IMR-90 (cell line): ENCODE measurements at regions not wholly inside any gene's neighbourhood (a gene's known extent, or its start where the extent isn't known, plus 50 kb on each side); places are given as distances from the start of the nearest gene placed in this dataset.

Experiments
- CEBPB ChIP-seq: IDR thresholded peaks from 2 replicates; pipeline ENCODE4 v1.6.1; 2012; ENCODE audit warnings: low read depth, low read length, improper control_type of control experiment
- CHD1 ChIP-seq: IDR thresholded peaks from 2 replicates; pipeline ENCODE4 v1.6.1; 2012; ENCODE audit warnings: low read depth, low read length, improper control_type of control experiment
- CTCF ChIP-seq: conservative IDR thresholded peaks from 2 replicates; pipeline ENCODE4 v1.5.1; 2012; ENCODE audit warnings: mild to moderate bottlenecking, low read depth, low read length, improper control_type of control experiment
- NFE2L2 ChIP-seq: fragments of 150-350 bp; IDR thresholded peaks from 2 replicates; pipeline ENCODE4 v1.6.1; 2016; ENCODE audit warnings: low read depth, mild to moderate bottlenecking, low read length
- POLR2A ChIP-seq: IDR thresholded peaks from 2 replicates; pipeline ENCODE4 v1.6.1; 2012; ENCODE audit warnings: mild to moderate bottlenecking, low read depth, low read length
- RAD21 ChIP-seq: IDR thresholded peaks from 2 replicates; pipeline ENCODE4 v1.6.1; 2012; ENCODE audit warnings: low read length, improper control_type of control experiment
- TF ChIP-seq, protein P1 (sequence below): fragments of 150-350 bp; IDR thresholded peaks from 2 replicates; pipeline ENCODE4 v1.6.1; 2017; ENCODE audit warnings: mild to moderate bottlenecking, antibody characterized with exemption, low read length, low read depth

DNA sequence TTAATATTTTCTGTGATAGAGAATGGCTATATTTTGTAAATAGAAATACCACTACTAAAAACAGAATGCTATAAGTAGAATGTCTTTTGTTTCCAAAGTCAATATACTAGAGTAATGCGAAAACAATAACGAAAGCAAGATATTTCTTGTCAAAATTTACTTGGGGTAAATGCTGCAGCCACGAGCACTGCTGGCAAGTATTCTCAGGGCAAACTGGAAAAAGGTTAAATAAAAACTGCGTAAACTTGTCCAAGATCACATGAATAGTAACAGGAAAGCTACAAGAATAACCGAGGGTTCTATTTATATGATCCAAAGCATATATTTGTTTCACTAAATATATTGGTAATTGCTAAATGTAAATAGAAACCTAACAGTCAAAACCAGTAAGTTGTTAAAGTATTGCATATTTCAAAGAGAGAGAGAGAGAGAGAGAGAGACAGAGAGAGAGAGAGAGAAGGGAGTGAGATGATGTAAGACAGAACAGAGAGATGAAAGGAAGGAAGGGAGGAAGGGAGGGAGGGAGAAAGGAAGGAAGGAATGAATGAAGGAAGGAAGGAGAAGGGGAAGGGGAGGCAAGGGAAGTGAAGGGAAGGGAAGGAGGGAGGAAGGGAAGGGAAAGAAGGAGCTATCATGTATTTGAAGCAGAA, 231.7 kb downstream of the KCNC2 start:
- TF ChIP-seq CTCF (no peak), CHD1 (no peak), POLR2A (no peak), RAD21 (no peak), NFE2L2 (no peak), CEBPB (no peak)
- TF ChIP-seq, protein P1, sequence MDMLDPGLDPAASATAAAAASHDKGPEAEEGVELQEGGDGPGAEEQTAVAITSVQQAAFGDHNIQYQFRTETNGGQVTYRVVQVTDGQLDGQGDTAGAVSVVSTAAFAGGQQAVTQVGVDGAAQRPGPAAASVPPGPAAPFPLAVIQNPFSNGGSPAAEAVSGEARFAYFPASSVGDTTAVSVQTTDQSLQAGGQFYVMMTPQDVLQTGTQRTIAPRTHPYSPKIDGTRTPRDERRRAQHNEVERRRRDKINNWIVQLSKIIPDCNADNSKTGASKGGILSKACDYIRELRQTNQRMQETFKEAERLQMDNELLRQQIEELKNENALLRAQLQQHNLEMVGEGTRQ: no peak
